ENCODE measurements at regions not wholly inside any gene's neighbourhood (a gene's known extent, or its start where the extent isn't known, plus 50 kb on each side); places are given as distances from the start of the nearest gene placed in this dataset.

- no peak for TF ChIP-seq POLR2A (IDR thresholded peaks at IDR 0.05)
- TF ChIP-seq CTCF (IDR thresholded peaks at IDR 0.05), result no peak
Measured at GRCh38 chr12:90275088-90275487, 566.5 kb upstream of the ATP2B1 start.

Data from thyroid gland (tissue), 4 donors.